ENCODE measurements at regions not wholly inside any gene's neighbourhood (a gene's known extent, or its start where the extent isn't known, plus 50 kb on each side); places are given as distances from the start of the nearest gene placed in this dataset.

- no peak for DNase-seq
- Histone ChIP-seq H3K27ac (no peak overlapping the region), H3K4me1 (no peaks in the 10 kb centered on the region), H3K4me3 (no peak overlapping the region), H3K9me3 (no peaks in the 10 kb centered on the region), H3K36me3 (no peaks in the 10 kb centered on the region), H3K27me3 (no peaks in the 10 kb centered on the region)
- TF ChIP-seq POLR2A (IDR thresholded peaks at IDR 0.05) (no peak), CTCF (IDR thresholded peaks at IDR 0.05) (no peak)
Measured at GRCh38 chr16:56121156-56121500, 70.2 kb upstream of the GNAO1 start.

GRCh38 chr16:56120447-56121155 lies 70.7 kb upstream of the GNAO1 start:
- DNase-seq = no peak

GRCh38 chr16:56119133-56119532 lies 72.2 kb upstream of the GNAO1 start:
- no peak for TF ChIP-seq CTCF (IDR thresholded peaks at IDR 0.05)
- no peak for TF ChIP-seq POLR2A (IDR thresholded peaks at IDR 0.05)

More at GRCh38 chr16:56120447-56121155, 70.7 kb upstream of the GNAO1 start:
- no peaks in the 10 kb centered on the region for H3K27me3 ChIP-seq
- no peaks in the 10 kb centered on the region for H3K4me1 ChIP-seq
- H3K27ac ChIP-seq = no peak overlapping the region
- no peaks in the 10 kb centered on the region for H3K9me3 ChIP-seq
- no peak overlapping the region for H3K4me3 ChIP-seq
- TF ChIP-seq CTCF (IDR thresholded peaks at IDR 0.05) = no peak
- TF ChIP-seq POLR2A (IDR thresholded peaks at IDR 0.05) = no peak
- no peaks in the 10 kb centered on the region for H3K36me3 ChIP-seq

GRCh38 chr16:56116577-56116964 lies 74.7 kb upstream of the GNAO1 start:
- TF ChIP-seq POLR2A (IDR thresholded peaks at IDR 0.05) = no peak
- no peak for TF ChIP-seq CTCF (IDR thresholded peaks at IDR 0.05)
- H3K4me1 ChIP-seq = no peaks in the 10 kb centered on the region
- DNase-seq = no peak

More at GRCh38 chr16:56119133-56119532, 72.2 kb upstream of the GNAO1 start:
- Histone ChIP-seq H3K9me3 (no peaks in the 10 kb centered on the region), H3K27ac (no peak overlapping the region), H3K4me3 (no peak overlapping the region), H3K27me3 (no peaks in the 10 kb centered on the region), H3K4me1 (no peaks in the 10 kb centered on the region), H3K36me3 (no peaks in the 10 kb centered on the region)
- DNase-seq = no peak

GRCh38 chr16:56115817-56116576 lies 75.3 kb upstream of the GNAO1 start:
- Histone ChIP-seq H3K4me1 (no peaks in the 10 kb centered on the region), H3K27ac (no peak overlapping the region), H3K4me3 (no peak overlapping the region), H3K9me3 (no peaks in the 10 kb centered on the region), H3K36me3 (no peaks in the 10 kb centered on the region), H3K27me3 (no peaks in the 10 kb centered on the region)
- TF ChIP-seq CTCF (IDR thresholded peaks at IDR 0.05) = no peak
- no peak for TF ChIP-seq POLR2A (IDR thresholded peaks at IDR 0.05)
- DNase-seq = no peak

More at GRCh38 chr16:56116577-56116964, 74.7 kb upstream of the GNAO1 start:
- Histone ChIP-seq H3K9me3 (no peaks in the 10 kb centered on the region), H3K36me3 (no peaks in the 10 kb centered on the region), H3K27me3 (no peaks in the 10 kb centered on the region), H3K27ac (no peak overlapping the region), H3K4me3 (no peak overlapping the region)
